C4-2B (cell line): ENCODE measurements at regions not wholly inside any gene's neighbourhood (a gene's known extent, or its start where the extent isn't known, plus 50 kb on each side); places are given as distances from the start of the nearest gene placed in this dataset.

Experiments
- CTCF ChIP-seq: fragments of 450-650 bp; conservative IDR thresholded peaks from 2 replicates; pipeline ENCODE4 v1.5.1; 2017; ENCODE audit warnings: mild to moderate bottlenecking
- ZFX ChIP-seq: fragments of 450-650 bp; IDR thresholded peaks from 2 replicates; pipeline ENCODE4 v1.6.1; 2017

- TF ChIP-seq CTCF (no peak), ZFX (no peak)
Observed at GRCh38 chr3:87898971-87899370, 159.8 kb downstream of the CGGBP1 start.
